HG02642 (cell line): ENCODE measurements at regions not wholly inside any gene's neighbourhood (a gene's known extent, or its start where the extent isn't known, plus 50 kb on each side); places are given as distances from the start of the nearest gene placed in this dataset.
A peak's percentile ranks its signal among the peaks of the same experiment; 100 is the strongest.
"Not testable (repeated sequence)": the region's sequence is repeated elsewhere in the genome, so short reads cannot be mapped to it uniquely, and the experiment has no call there.

Source experiments
- ATAC-seq: cut with Tn5 transposase; IDR thresholded peaks from one replicate; pipeline ENCODE4 v1.9.1; 2021; ENCODE audit warnings: mild to moderate bottlenecking; ENCODE audit not compliant: unreplicated experiment, poor library complexity

- ATAC-seq, result no peak
Observed at GRCh38 chr2:60212181-60212945, 341.1 kb downstream of the BCL11A start.

GRCh38 chr2:60189006-60189405 lies 364.4 kb downstream of the BCL11A start:
- ATAC-seq, result not testable (repeated sequence)

- no peak for ATAC-seq
Observed at GRCh38 chr2:60175290-60175689, 378.2 kb downstream of the BCL11A start.

GRCh38 chr2:60174146-60174545 lies 379.3 kb downstream of the BCL11A start:
- no peak for ATAC-seq

GRCh38 chr2:60172801-60173200 lies 380.7 kb downstream of the BCL11A start:
- no peak for ATAC-seq

- ATAC-seq, result no peak
Observed at GRCh38 chr2:60170272-60170671, 383.2 kb downstream of the BCL11A start.

- no peak for ATAC-seq
Observed at GRCh38 chr2:60168247-60168646, 385.2 kb downstream of the BCL11A start.

GRCh38 chr2:60167089-60167488 lies 386.4 kb downstream of the BCL11A start:
- no peak for ATAC-seq

GRCh38 chr2:60163691-60164090 lies 389.8 kb downstream of the BCL11A start:
- ATAC-seq, result no peak

- ATAC-seq, result no peak
Observed at GRCh38 chr2:60159519-60159918, 393.9 kb downstream of the BCL11A start.

GRCh38 chr2:60158262-60158661 lies 395.2 kb downstream of the BCL11A start:
- peak; percentile 82 for ATAC-seq

- no peak for ATAC-seq
Observed at GRCh38 chr2:60157283-60157682, 396.2 kb downstream of the BCL11A start.

GRCh38 chr2:60154142-60154541 lies 399.3 kb downstream of the BCL11A start:
- no peak for ATAC-seq

- no peak for ATAC-seq
Observed at GRCh38 chr2:60152226-60152833, 401.1 kb downstream of the BCL11A start.

- no peak for ATAC-seq
Observed at GRCh38 chr2:60149176-60149575, 404.3 kb downstream of the BCL11A start.

GRCh38 chr2:60148716-60149115 lies 404.7 kb downstream of the BCL11A start:
- ATAC-seq, result no peak

GRCh38 chr2:60140185-60140584 lies 413.3 kb downstream of the BCL11A start:
- ATAC-seq, result no peak

- no peak for ATAC-seq
Observed at GRCh38 chr2:60136913-60137312, 416.5 kb downstream of the BCL11A start.

- no peak for ATAC-seq
Observed at GRCh38 chr2:60127191-60127590, 426.3 kb downstream of the BCL11A start.

GRCh38 chr2:60125611-60126426 lies 427.6 kb downstream of the BCL11A start:
- no peak for ATAC-seq

GRCh38 chr2:60119778-60120177 lies 433.7 kb downstream of the BCL11A start:
- no peak for ATAC-seq
